ENCODE measurements at regions not wholly inside any gene's neighbourhood (a gene's known extent, or its start where the extent isn't known, plus 50 kb on each side); places are given as distances from the start of the nearest gene placed in this dataset.
"Not testable (repeated sequence)": the region's sequence is repeated elsewhere in the genome, so short reads cannot be mapped to it uniquely, and the experiment has no call there.

GRCh38 chrY:17817076-17818068, 62.6 kb downstream of the CDY2B start:
- not testable (repeated sequence) for TF ChIP-seq REST (IDR thresholded peaks at IDR 0.05; ENCODE audit: low read depth); POLR2AphosphoS5 (IDR thresholded peaks at IDR 0.05; ENCODE audit: low read depth, low read length)
